GM18505 (cell line): ENCODE measurements at regions not wholly inside any gene's neighbourhood (a gene's known extent, or its start where the extent isn't known, plus 50 kb on each side); places are given as distances from the start of the nearest gene placed in this dataset.

Experiments
- ATAC-seq: cut with Tn5 transposase; IDR thresholded peaks from one replicate; pipeline ENCODE4 v1.9.1; 2021; ENCODE audit not compliant: unreplicated experiment
- POLR2A ChIP-seq: IDR thresholded peaks from 4 replicates; pipeline ENCODE4 v1.6.1; 2011; ENCODE audit warnings: borderline replicate concordance; ENCODE audit not compliant: insufficient read depth, insufficient read length; ENCODE audit errors: extremely low read depth

- no peak for TF ChIP-seq POLR2A
- no peak for ATAC-seq
Measured at GRCh38 chr12:20300457-20300856, 67.9 kb upstream of the PDE3A start.

DNA sequence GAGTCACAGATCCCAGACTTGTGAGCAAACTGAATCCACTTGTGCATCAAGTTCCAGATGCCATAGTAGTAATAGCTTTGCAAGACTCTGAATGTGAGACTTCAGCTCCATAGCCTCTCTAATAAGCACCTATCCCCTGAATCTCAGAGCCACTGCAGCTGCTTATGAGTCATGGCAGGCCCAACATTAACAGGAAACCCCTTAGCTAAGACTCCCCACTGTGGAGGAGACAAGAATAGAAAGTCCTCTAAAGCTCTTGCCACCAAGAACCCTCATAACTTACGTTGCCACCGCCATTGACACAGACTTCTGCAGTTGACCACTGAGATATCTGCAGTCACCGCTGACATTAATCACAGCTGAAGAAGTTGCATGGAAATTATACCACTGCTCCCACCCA lies 62.9 kb upstream of the PDE3A start:
- no peak for ATAC-seq

GRCh38 chr12:20309504-20310148 lies 58.7 kb upstream of the PDE3A start:
- ATAC-seq: no peak
- TF ChIP-seq POLR2A: no peak

More for the DNA sequence above, 62.9 kb upstream of the PDE3A start:
- no peak for TF ChIP-seq POLR2A

- no peak for ATAC-seq
- TF ChIP-seq POLR2A: no peak
Measured at GRCh38 chr12:20314328-20314727, 54.0 kb upstream of the PDE3A start.

DNA sequence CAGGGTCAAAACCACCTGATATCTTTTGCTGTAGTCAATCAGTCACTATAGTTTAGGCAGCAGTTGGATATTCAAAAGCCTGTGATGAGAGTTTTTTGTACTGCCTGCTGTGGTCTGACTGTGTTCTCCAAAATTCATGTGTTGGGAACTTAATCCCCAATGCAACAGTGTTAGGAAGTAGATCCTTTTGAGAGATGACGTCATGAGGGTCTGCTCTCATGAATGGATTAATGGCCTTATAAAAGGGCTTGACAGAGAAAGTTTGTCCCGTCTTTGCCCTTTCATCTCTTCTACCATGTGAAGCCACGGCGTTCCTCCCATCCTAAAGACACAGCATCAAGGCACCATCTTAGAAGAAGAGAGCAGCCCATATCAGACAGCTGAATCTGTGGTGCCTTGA lies 50.8 kb upstream of the PDE3A start:
- no peak for ATAC-seq
- no peak for TF ChIP-seq POLR2A
